GM21526 (cell line): ENCODE measurements at regions not wholly inside any gene's neighbourhood (a gene's known extent, or its start where the extent isn't known, plus 50 kb on each side); places are given as distances from the start of the nearest gene placed in this dataset.

Experiments
- ATAC-seq: cut with Tn5 transposase; IDR thresholded peaks from one replicate; pipeline ENCODE4 v1.9.1; 2021; ENCODE audit warnings: moderate library complexity; ENCODE audit not compliant: unreplicated experiment, low FRiP score

DNA sequence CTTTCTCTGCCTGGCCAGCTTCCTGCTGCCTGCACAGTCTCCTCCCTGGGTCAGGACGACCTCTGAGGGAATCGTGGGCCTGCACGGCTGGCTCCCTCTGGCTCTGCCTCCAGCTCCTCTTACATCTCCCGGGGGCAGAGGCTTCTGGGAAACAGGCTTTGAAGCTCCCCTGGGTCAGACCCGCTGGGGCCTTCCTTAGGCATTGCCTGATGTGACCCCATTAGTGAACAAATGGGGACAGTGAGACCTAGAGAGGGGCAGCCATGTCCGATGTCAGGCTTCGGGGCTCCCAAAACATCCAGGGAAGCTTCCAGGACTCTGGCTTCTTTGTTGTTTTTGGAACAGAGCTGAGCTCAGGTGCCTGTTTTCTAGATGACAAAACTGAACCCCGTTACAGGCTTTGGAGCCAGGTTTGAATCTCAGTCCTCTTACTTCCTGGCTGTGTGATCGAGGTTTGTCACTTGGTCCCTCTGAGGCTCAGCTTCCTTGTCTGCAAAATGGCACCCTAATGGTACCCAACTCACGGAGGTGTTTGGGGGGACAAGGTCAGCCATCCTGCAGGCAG, 94.3 kb downstream of the CEBPB start:
- no peak for ATAC-seq

DNA sequence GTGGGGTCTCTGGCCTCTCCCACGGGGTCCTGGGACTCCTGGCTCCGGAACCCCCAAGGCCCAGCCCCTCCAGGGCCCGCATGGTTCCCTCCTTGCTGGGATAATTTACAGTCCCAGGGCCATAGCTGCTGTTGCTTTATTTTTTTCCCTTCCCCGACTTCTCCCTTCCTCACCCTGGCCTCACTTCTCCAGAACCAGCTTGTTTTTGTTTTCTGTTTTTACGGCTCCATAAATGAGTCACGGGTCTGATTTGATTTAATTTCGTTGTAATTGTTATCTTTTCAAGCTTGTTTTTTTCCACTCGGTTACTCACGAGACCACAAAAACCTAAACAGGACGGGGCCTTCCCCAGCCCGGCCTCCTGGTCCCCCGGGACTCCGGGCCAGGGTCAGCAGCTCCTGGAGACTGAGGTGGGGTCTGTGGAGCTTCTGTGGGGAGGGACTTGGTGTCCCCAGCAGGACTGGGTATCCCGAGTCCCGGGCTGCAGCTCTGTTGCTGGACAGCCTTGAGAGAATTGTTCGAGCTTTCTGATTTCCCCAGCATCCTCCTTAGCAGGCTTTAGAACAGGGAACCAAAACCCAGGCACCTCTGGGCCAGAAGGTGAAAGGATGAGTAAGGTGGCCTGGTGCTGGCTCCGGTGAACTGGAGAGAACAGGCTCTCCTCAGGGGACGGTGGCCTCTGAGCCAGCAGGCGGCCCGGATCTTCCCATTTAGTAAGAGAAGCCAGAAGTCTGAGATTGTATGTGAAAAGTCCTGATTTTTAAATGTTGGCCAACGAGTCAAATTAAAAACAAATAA, 94.9 kb downstream of the CEBPB start:
- no peak for ATAC-seq

DNA sequence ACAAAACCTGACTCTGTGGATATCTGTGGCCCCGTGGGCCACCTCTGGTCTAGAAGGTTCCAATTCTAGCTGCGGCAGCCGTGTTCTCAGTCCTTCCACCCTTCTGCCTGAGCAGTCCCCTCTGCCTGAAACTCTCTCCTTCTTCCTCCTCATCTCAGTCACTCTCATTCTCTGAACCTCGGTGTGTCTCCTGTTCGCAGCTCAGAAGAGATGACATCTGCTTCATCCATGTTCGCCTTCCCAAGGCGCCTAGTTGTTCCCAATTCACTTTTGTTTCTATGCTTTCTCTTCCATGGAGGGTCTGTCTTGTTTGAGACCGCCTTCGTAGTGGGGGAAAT, 95.5 kb downstream of the CEBPB start:
- ATAC-seq: no peak

DNA sequence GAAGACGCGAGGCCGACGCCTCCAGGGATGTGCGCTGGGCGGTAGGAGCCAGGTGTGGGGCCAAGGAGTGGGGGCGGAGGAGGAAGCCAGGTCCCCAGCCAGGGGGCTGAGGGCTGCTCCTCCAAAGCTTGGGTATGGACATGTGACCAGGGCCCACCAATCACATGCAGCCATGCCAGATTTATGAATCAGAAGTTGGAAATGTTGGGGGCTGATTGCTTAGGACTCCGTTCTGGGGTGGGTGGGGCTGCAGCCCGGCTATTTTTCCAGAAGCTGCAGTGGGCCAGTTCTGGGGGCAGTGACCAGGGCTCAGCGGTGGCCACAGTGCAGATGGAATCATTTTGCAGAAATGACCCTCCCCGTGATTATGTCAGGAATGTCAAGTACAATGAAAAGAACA, 96.0 kb downstream of the CEBPB start:
- ATAC-seq: no peak

DNA sequence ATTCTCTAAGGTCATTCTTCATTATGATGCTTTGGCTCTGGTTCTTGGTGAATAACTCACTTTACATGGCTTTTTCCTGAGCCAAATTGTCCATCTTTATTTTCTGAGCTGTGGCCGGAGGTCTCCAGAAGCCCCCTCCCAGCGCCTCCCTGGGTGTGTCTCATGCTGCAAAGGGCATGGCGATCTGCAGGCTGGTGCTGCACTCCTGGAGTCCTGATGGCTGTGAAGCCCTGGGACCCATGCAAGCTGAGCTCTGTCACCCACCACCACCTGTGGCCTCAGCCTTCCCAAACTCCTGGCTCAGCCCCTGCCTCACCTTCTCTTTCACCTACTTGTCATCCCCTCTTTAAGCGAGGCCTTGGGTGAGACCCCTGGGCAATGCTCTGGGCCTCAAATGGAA, 96.9 kb downstream of the CEBPB start:
- ATAC-seq: no peak

DNA sequence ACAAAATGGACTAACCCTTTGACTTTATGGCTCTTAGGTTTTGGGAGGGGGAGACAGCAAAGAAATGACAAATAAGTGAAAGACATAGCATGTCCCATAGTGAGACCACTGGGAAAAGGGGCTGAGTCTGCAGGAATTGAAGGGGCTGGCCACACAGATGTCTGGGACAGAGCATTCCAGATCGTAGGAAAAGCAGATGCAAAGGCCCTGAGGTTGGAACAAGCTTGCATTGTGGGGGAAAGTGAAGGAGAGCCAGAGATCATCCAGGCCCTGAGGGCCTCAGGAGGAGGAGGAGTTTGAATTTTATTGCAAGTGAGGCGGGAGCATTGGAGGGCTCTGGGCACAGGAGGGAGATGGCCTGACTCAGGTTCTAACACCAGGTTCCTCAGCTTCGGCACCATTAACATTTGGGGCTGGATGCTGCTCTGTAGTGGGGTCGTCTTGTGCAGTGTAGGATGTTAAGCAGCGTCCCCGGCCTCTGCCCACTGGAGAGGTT, 97.5 kb downstream of the CEBPB start:
- ATAC-seq: no peak

DNA sequence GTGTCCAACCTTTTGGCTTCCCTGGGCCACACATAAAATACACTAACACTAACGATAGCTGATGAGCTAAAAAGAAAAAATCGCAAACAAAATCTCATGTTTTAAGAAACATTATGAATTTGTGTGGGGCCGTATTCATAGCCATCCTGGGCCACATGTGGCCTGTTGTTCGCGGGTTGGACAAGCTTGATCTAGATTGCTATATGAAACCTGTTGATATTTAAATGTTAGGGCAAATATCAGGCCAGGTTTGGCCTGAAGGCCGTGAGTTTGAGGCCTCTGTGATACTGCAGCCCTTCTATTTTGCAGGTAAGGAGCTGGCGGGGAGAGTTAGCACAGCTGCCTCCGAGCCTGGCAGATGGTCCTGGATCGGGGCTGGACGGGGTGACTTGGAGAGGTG, 99.0 kb downstream of the CEBPB start:
- ATAC-seq: no peak

DNA sequence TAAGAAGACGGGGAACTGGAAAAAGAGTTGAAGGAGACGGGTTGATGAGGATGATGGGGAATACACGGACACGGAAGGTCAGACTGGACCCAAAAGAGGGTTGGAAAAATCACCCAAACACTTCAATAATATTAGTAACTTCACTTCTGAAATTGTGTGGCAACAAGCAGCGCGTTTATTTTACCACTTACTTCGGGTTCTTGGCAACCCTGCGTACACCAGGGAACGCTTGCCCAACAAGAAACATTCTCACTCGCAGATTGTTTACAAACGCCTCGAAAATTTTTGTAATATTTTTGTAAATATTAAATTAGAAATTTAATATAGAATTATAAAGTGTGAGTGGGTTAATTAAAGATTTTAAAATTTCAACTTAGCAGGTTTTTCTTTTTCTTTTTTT, 99.5 kb downstream of the CEBPB start:
- ATAC-seq: no peak

DNA sequence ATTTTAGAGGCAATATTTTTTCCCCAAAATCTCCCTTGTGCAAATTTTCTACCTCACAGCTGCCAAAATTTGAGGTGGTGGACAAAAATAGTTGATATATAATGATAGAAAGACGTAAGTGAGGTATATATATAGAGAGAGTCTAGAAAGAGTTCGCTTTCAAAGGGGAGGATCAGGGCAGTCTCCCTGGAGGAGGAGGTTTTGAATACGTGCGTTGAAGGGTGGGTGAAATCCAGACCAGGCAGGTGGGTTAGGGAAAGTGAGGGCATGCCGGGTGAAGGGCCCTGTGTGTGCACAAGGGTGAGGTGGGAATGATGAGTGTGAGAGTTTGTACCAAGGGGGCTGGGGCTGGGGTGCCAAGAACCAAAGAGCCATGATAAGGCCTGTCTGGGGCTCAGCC, 100.2 kb downstream of the CEBPB start:
- no peak for ATAC-seq

DNA sequence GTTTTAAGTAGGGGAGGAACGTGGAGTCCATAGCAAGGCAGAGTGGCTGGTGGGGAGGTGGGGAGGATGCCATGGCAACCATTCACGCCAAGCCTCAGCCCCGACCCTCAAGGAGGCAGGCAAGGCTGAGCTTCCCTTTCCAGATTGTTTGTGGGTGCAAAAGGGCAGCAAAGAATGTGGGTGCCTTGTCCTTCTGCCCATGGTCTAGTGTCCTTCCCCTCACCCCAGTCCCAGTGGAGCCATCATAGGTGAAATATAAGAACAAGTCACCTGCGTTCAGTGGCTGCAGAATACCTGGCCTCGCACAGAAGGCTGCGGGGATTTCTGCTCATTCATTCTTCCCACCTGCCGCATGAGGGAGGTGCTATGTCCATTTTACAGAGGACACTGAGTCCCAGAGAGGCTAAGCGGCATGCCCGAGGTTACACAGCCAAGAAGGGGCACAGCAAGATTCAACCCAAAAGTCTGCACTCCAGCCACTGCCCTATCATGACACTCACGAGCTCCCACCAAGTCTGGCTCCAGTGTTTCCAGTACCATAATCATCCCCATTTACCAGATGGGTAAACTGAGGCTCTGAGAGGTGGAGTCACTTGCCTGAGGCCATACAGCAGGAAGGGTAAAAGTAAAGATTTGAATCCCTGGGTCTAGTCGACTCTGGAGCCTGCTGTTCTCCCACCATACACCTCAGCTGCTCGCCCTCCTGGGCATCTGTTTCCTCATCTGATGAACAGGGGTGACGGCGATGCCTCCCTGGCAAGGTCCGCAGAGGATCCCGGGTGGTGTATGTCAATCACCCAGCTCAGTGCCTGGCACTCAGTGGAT, 100.8 kb downstream of the CEBPB start:
- ATAC-seq: no peak

DNA sequence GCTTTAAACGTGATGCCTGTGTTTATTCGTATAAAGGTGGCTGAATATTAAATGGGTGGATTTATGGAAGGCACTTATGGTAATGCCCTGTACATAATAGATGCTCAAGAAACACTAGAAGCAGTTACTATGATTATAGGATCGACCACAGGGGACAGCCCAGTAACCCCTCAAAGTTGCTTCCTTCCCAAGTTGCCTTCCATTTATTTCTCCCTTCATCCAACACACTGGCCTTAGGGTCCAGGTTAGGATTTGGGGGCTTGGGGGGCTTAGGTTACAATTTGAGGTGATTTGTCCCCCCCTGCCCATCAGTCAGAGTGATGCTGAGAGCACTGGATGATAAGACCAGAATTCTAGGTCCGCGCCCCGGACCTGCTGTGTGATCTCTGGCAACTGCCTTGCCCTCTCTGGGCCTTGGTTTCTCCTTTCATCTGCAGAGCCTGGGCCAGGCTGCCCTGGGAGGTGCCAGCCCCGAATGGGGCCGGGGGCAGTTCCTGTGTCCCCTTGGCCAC, 101.5 kb downstream of the CEBPB start:
- ATAC-seq: no peak

DNA sequence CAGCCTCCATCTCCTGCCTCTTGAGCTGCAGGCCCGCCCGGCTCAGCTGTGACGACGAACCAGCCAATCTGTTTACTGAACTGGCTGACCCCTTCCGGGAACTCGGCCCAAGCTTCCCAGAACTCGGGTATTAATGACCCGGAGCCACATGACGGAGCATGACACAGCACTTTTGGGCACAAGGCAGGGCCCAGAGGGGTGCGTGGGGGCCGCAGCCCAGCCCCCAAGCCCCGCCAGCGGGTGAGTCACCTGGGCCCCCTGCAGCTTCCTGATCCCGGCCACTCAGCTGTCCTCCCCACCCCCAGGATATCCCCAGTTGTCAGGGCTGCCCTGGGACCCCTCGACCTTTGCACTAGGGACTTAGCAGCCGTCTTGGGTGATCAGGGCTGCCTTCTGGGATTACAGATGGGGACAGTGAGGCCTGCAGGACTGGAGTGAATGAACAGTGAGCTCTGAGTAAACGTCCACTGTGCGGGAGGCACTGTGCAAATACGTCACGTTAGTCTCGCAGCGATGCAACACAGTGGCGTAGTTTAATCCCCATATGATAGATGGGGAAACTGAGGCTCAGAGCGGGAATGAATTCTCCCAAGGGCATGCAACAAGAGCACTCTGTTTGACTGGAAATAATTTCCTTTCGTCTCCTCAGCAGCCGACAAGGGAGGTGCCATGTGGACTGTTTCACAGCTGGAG, 102.1 kb downstream of the CEBPB start:
- ATAC-seq: no peak

DNA sequence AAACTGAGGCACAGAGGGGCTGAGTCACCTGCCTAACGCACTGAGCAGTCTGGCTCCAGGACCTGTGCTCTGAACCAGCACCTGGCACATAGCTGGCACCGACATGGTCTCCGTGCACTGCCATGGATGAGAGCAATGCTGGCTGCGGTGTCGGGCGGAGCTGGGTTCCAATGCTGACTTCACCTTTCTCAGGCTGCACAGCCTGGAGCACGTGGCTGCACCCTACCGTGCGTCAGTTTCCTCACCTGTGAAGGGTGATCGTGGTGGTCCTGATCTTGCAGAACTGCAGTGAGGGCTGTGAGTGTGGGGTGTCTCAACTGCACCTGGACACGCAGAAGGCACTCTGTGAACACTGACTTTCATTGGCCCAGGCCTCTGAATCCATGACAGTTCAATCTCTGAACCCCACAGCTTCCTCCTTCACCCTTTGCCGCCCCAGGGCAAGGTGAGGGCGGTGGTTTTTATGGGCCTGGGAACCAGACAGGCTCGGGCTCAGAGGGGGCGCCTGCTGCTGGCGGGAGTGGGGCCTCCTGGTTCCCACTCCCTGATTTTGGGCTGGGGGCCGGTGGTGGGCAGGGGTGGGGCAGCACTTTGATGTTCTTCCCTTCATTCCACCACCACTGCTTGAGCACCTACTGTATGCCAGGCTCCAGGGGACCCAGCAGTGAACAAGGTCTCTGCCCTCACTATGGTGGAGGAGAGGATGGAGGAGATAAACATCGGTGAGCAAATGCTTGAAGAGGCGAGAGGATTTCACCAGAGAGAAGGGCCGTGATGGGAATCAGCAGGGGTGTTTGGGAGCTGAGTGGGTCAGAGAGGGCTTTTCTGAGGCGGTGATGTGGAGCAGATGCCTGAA, 102.9 kb downstream of the CEBPB start:
- no peak for ATAC-seq

DNA sequence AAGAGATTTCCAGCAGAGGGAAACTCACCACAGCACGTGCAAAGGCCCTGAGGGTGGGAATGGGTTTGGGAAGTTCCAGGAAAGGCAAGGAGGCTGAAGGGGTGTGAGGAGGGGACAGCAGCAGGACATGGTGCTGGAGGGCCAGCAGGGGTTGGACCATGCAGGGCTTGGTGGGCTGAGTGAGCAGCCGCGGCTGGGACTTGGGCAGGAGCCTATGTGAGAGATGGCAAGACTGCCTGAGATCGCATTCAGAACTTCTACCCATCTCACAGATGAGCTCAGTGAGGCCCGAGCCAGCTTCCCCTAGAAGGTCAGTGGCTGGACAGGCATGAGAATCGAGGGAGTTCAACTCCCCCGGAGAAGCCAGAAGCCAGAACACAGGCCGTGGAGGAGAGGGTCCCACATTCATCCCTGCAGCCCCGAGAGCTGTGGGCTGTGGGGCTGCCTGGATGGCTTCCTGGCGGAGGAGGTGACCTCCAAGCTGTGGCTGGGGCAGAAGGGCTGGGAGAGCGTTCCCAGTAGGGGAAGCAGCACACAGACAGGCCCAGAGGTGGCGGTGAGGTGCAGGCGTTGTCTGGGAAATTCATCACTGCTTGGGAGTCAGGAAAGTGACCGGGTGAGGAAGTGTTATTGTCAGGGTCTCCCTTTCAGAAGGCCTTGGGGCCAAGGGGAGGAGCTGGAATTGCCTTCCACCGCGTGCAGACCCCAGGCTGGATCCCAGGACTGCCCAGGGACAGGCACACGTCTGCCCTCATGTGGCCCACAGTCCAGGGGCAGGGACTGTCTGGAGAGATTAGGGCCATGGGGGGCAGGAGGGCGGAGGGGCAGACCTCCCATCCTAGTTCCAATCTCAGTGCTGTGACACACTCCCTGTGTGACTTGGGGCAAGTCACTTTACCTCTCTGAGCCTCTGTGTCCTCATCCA, 103.8 kb downstream of the CEBPB start:
- no peak for ATAC-seq

DNA sequence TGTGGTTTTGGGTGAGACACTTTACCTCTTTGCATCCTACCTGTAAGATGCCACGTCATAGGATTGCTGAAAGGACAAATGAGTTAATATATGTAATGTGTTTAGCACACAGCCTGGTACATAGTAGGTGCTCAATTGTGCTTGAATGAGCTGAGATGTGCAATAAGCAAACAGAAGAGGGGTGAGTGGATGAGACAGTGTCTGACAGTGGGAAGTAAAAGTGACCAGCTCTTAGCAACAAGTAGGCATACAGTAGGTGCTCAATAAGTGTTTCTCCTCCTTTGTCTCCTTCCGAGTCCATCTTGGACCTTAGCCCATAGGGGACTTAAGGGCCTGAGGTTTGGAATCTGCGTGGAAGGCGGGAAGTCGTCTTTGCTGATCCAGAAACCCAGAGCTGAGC, 104.7 kb downstream of the CEBPB start:
- ATAC-seq: no peak

DNA sequence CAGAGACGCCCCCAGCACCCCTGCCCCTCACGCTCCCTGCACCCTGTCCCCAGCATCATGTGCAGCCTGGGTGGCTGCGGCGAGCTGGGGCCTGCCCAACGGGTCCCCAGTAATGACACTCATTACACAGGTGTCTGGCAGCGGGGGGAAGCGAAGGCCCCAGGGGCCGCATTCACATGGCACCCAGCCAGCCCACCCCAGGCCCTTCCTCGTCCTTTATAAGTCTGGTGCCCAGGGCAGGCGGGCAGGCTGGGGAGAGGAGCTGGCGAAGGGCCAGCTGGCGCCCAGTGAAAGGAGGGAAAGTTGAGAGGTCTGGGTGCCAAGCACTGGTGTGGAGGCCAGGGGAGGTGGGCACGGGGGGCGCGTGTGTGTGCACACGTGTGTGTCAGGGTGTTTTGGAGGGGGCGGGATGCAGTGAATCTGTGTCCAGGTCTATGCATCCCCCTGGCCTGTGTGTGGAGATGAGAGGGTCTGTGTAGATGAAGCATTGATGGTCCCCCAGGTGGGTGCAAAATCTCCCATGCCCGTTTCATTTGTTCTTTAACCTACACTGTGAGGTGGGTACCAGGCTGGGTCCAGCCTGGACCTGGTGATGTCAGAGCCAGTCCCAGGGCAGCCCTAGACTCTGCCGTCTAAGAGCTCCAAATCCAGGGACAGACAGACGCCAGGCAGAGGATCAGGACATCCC, 105.3 kb downstream of the CEBPB start:
- no peak for ATAC-seq

DNA sequence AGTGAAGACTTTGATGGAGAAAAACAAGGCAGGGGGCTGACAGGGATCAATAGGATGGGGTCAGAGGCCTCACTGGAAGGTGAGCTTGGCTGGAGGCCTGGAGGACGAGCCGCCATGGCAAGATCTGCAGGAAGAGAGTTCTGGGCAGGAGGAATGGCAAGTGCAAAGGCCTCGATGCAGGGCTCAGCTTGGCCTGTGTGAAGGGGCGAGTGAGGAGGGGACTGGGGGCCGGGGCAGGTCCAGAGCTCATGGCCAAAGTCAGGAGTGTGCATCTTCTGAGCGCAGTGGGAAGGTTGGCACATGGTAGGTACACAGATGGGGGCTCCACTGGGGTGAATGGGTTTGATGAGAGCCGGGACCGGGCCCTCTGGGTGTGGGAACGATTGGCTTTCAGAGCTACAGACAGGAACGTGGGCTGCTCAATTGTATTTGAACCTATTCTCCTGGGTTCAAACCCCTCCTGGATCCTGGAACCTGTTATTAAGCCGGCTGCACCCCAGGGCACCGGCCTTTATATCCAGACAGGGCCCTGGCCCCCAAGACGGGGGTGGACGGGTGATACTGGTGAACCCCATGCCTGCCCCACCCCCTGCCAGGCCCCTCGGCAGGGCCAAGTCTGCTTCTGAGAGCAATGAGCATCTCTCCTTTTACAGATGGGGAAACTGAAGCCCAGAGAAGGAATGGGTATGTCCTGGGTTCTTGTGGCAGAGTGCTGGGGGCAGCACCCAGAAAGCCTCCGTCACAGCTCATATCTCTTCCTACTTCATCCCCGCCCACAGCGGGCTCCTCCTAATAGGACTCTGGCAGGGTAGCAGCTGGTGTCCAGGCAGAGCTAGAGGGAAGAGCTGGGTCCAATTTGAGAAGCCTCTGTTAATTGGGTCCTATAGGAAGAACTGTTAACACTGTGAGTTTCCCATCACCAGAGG, 106.1 kb downstream of the CEBPB start:
- ATAC-seq: no peak
